ENCODE measurements at regions not wholly inside any gene's neighbourhood (a gene's known extent, or its start where the extent isn't known, plus 50 kb on each side); places are given as distances from the start of the nearest gene placed in this dataset.

- no peak for DNase-seq
Observed at GRCh38 chr10:24149640-24150039, 59.3 kb upstream of the KIAA1217 start.

GRCh38 chr10:24150853-24151252 is 58.1 kb upstream of the KIAA1217 start:
- DNase-seq = no peak

- no peak for DNase-seq
Observed at GRCh38 chr10:24152270-24152669, 56.7 kb upstream of the KIAA1217 start.

GRCh38 chr10:24153031-24153430 is 55.9 kb upstream of the KIAA1217 start:
- no peak for DNase-seq

DNA sequence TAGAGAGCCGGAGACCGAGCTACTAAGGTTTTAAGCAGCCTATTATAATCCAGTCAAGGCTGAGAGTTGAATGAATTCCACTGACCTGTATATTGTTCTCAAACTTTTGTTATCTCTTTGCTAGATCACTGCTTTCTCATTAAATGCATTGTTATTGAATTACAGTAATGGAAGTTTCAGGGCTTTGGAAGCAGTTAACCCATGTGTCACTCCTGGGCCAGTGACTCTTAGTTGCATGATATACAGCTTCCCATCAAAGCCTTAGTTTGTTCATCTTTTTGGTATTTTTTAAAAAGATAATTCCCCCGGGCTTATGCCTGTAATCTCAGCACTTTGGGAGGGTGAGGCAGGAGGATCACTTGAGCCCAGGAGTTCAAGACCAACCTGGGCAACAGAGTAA is 55.4 kb upstream of the KIAA1217 start:
- no peak for DNase-seq

DNA sequence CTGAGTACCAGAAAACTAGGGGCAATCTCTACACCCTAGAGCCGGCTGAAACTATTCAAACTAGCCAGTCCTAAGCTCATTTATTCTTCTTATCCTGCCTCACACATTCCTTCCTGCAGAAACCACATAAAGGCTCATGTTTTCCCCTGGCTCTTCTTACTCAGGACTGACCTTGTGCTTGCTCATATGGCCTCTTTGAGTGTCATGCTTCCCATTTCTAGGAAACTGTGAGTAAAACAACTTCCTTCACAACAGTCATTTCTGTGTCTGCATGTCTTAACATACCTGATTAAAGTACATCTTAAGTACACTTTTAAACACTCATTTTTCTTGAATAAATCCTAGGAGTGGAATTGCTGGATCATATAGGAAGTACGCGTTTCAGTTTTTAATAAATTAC is 52.3 kb upstream of the KIAA1217 start:
- no peak for DNase-seq

GRCh38 chr10:24157567-24157966 is 51.4 kb upstream of the KIAA1217 start:
- no peak for DNase-seq
